GM11168 (cell line): ENCODE measurements at regions not wholly inside any gene's neighbourhood (a gene's known extent, or its start where the extent isn't known, plus 50 kb on each side); places are given as distances from the start of the nearest gene placed in this dataset.

Experiments used
- in situ Hi-C: fragments of 300-500 bp; cut with MboI; formaldehyde crosslinking; loops from one replicate; pipeline ENCODE4 v1.12.0; 2022; ENCODE audit warnings: low sequenced_read_pairs; ENCODE audit not compliant: unreplicated experiment

DNA sequence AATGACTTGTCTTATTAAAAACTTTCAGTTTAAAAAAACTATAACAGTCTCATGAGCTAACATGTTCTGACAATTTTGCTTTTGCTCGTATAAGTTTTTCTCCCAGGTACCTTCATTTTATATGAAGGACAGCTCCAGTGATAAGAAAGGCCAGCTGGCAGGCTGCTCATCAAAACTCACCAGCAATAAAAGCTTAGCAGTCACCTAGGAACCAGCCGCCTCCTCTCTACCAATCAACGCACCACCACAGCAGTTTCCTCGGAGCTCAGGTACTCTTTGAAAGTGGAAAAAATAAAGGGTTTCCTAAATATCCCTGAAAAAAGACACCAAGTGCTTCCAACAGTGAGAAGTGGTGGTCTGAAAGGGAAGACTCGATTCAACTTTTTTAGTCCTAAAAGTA, 100.9 kb upstream of the CCDC150 start:
- in situ Hi-C loops, result no loop called here

DNA sequence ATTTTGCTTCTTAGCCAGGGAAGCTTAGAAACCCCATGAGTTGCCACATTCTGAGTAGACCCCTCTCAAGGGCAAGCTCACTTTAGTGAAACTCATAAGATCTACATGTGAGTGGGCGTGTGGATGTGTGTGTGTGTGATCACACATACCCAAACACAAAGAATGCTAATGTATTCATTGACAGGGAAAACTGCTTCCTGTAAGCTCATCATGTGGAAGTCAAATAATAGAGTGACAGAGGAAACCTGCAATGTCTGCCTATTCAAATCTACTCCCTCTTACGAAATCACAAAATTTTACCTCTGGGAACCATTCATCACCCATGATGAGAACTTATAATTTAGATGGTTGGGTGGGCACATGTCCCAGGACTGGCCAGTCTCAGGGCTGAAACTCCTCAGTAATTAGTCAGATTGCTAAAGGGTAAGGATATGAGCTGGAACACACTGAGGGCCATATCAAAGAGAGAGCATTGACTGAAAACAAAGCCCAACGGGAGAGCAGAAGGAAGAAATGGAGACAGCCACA, 94.5 kb upstream of the CCDC150 start:
- in situ Hi-C loops, result no loop called here

- in situ Hi-C loops, result no loop called here
Observed at GRCh38 chr2:196546151-196546919, 93.2 kb upstream of the CCDC150 start.

DNA sequence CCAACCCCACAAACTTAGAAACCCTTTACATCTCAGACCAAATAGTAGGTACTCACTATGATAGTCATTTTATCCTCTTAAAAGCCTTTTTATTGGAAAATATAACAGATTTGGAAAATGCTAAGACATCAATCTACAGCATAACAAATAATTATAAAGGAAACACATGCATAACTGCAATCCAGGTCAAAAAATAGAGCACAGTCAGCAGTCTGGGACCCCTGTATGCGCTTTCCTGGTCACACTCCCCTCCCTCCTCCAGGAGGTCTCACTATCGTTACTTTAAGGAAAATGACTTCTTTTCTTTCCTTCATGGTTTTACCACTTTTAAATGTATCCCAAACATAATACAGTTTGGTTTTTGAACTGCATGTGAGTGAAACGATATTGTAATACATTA, 90.5 kb upstream of the CCDC150 start:
- in situ Hi-C loops, result no loop called here

- in situ Hi-C loops, result no loop called here
Observed at GRCh38 chr2:196551014-196551413, 88.5 kb upstream of the CCDC150 start.

GRCh38 chr2:196555161-196555560, 84.4 kb upstream of the CCDC150 start:
- in situ Hi-C loops, result no loop called here

DNA sequence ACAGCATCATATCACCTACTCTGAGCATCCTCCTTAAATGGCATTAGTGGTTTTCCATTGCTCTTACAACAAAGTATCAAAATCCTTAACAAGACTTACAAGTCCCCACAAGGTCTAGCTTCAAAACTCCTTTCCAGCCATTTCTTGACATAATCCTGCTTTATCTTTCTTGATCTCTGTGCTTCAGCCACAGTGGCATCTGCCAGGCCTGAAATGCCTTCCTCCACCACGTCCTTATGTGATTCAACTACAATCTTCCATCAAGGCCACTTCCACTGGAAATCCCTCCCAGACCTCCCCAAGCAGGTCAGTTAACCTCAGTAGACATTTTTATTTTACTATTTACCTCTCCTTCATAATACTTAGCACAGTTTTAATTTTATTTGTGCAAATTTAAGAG, 83.8 kb upstream of the CCDC150 start:
- in situ Hi-C loops, result no loop called here

DNA sequence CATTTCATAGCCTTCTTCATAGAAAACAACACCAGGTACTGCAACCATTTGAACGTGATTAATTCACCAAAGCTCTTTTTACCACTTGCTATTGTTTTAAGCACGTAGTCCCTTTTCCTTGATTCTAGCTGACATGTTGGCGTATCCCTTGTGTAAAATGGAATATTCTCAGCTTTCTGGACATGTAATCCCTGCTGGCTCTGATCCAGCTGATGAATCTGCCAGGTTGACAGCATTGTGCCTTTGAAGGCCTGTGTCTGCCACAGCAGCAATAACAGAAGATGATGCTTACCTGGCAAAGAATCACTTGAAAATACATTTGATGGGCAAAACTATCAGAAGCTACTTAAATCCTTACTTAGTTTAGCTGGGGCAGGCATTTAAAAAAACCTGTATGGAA, 81.0 kb upstream of the CCDC150 start:
- in situ Hi-C loops, result no loop called here

DNA sequence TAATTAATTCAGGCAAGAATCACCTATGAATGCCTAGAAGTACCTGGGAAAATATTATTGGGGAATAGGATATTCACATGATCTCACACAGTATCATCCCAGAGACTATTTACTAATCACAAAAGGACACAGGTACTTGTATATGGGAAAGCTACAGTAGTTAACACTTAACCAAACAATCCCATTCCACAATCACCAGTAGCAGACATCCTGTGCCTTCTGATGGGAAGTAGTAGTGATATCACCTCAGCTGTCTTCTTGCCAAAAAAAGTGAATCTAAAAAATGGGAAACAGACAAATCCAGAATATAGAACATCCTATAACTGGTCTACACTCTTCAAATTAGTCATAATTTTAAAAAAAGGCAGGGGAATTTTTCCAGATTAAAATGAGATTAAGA, 75.6 kb upstream of the CCDC150 start:
- in situ Hi-C loops, result no loop called here

- in situ Hi-C loops, result no loop called here
Observed at GRCh38 chr2:196565106-196565765, 74.3 kb upstream of the CCDC150 start.

DNA sequence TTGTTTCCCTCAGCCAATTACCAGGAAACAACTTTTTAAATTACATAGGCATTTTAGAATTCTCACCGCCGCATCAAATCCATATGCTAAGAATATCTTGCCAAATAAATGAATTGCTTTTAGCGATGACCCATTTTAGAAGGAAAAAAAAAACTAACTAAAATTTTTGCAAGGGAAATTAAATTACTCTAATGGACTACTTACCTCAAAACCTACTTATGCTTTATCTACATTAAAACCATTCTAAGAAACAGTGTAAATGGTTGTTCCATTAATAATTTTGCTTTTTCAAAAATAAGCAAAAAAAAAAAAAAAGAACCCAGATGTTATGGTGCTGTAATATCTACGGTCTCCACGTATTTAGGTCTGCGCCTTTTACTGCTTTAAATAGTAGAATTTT, 73.5 kb upstream of the CCDC150 start:
- in situ Hi-C loops, result no loop called here

DNA sequence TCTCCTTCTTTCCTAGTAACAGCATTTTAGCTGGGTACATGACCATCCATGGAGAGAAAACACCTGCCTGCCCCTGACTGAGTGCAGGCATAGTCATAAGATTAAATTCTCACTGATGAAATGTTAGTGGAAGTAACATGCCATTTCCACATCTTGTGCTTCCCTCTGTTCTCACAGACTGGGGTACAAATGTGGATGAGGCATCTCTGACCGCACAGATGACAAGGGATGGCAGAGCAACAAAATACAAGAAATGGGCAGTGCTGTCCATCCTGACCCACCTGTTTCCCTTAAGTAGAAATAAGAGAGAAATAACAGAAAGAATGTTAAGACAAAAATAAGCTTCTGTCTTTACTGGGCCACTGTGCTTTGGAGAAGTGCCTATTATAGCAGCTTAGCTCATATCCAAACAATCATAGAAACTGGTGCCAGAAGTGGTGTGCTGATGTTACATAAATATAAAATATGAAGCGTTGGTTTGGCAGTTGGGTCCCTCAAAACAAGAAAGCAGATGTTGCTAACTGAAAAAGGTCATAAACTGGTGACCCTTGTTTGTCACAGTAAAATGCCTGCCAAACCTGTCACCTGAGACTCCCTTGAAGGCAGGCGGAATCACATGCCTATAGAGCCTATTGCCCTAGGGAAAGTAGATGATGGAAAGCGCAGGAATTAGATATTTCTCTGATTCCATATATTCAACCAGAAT, 72.4 kb upstream of the CCDC150 start:
- in situ Hi-C loops, result no loop called here

GRCh38 chr2:196568506-196568905, 71.0 kb upstream of the CCDC150 start:
- in situ Hi-C loops, result no loop called here

DNA sequence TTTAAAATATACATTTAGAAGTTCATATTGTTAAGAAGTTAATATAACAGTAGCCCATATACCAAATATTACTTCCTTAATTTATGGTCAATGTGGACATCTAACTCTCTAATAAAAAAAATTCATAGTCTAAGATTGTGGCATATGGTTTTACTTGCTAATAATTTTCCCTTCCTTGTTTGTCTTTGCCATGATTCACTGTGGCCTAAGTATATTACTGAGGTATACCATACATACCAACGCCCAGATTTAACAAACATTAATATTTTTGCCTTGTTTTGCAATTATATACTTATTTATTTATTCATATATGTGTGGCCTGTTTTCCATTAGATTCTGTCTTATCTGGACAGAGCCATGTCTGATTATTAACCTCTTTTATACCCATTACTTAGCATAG, 54.6 kb upstream of the CCDC150 start:
- in situ Hi-C loops, result no loop called here

- in situ Hi-C loops, result no loop called here
Observed at GRCh38 chr2:196586511-196586991, 53.0 kb upstream of the CCDC150 start.

DNA sequence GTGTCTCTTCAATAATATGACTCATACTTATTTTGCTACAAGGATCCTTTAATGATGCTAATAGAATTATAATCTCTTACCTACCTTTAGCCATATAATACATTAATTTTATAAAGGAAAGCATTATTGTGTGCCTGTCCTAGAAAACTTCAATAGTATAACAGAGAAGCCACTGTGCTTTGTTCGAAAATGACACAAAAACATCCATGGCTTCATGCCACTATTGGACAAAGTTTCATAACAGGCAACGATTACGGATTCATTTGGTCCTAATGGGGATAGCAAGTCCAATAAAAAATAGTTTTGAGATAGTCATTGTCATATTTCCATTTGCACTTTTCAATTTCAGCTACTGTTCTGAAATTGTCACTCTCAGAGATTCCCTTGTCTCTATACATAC, 52.5 kb upstream of the CCDC150 start:
- in situ Hi-C loops, result no loop called here

GRCh38 chr2:196587739-196588138, 51.8 kb upstream of the CCDC150 start:
- in situ Hi-C loops, result no loop called here

- in situ Hi-C loops, result no loop called here
Observed at GRCh38 chr2:196589419-196589818, 50.1 kb upstream of the CCDC150 start.
